GM12872 (cell line): ENCODE measurements at regions not wholly inside any gene's neighbourhood (a gene's known extent, or its start where the extent isn't known, plus 50 kb on each side); places are given as distances from the start of the nearest gene placed in this dataset.

Source experiments
- CTCF ChIP-seq: IDR thresholded peaks from 3 replicates; pipeline ENCODE4 v1.5.1; 2011; ENCODE audit warnings: low read depth, mild to moderate bottlenecking, low read length, moderate library complexity; ENCODE audit not compliant: insufficient read depth

GRCh38 chr18:77635858-77636257 is 386.2 kb downstream of the GALR1 start:
- TF ChIP-seq CTCF: no peak

- no peak for TF ChIP-seq CTCF
These were observed 395.7 kb downstream of the GALR1 start for GRCh38 chr18:77645170-77645872.

GRCh38 chr18:77647472-77647871 is 397.8 kb downstream of the GALR1 start:
- no peak for TF ChIP-seq CTCF

- TF ChIP-seq CTCF: no peak
These were observed 398.8 kb downstream of the GALR1 start for GRCh38 chr18:77648411-77648810.

- peak; percentile 95 for TF ChIP-seq CTCF
These were observed 401.2 kb downstream of the GALR1 start for GRCh38 chr18:77650799-77651385.

- TF ChIP-seq CTCF: no peak
These were observed 401.8 kb downstream of the GALR1 start for GRCh38 chr18:77651441-77651840.

GRCh38 chr18:77653792-77654191 is 404.1 kb downstream of the GALR1 start:
- TF ChIP-seq CTCF: no peak

- TF ChIP-seq CTCF: no peak
These were observed 404.7 kb downstream of the GALR1 start for GRCh38 chr18:77654302-77654701.
